ENCODE measurements at regions not wholly inside any gene's neighbourhood (a gene's known extent, or its start where the extent isn't known, plus 50 kb on each side); places are given as distances from the start of the nearest gene placed in this dataset.

DNA sequence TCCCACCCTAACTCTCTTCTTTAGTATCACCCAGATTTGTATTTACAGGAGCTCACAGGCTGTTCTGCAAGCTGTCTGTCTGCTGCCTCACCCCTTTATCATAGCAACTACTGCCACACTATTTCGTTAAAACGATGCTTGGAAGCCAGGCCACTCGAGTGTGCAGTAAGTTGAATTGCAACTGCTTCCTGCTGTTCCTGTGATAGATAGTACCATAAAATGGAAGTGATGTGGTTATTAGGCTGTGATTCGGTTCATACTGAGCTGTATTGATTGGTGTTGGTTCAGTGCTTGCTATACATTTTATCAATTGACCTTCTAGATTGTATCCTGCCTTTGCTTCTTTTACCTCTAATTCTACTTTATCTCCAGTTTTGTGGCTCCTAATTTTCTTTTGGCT is 325.4 kb downstream of the RNF144B start:
- H3K4me1 ChIP-seq (ENCODE audit: control insufficient read depth, low read length) = no peaks in the 10 kb centered on the region

DNA sequence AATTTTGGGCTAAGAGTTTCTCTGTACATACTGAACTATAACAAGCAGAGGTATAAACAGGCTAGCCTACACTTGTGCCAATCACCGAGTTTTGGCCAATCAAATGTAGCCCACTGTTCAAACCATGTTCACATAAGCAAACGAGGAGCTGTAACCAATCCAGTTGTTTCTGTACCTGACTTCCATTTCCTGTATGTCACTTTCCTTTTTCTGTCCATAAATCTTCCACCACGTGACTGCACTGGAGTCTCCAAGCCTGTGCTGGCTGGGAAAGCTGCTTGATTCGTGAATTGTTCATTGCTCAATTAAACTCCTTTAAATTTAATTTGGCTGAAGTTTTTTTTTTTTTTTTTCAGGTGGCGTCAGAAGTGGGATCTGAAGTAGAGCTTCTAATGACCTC is 332.9 kb downstream of the RNF144B start:
- no peaks in the 10 kb centered on the region for H3K79me2 ChIP-seq (ENCODE audit: control insufficient read depth, low read length)
- TF ChIP-seq, protein P1, sequence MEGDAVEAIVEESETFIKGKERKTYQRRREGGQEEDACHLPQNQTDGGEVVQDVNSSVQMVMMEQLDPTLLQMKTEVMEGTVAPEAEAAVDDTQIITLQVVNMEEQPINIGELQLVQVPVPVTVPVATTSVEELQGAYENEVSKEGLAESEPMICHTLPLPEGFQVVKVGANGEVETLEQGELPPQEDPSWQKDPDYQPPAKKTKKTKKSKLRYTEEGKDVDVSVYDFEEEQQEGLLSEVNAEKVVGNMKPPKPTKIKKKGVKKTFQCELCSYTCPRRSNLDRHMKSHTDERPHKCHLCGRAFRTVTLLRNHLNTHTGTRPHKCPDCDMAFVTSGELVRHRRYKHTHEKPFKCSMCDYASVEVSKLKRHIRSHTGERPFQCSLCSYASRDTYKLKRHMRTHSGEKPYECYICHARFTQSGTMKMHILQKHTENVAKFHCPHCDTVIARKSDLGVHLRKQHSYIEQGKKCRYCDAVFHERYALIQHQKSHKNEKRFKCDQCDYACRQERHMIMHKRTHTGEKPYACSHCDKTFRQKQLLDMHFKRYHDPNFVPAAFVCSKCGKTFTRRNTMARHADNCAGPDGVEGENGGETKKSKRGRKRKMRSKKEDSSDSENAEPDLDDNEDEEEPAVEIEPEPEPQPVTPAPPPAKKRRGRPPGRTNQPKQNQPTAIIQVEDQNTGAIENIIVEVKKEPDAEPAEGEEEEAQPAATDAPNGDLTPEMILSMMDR (IDR thresholded peaks at IDR 0.05; ENCODE audit: low read depth, low read length, poor library complexity, severe bottlenecking) = no peak
- TF ChIP-seq EZH2phosphoT487 (IDR thresholded peaks at IDR 0.05; ENCODE audit: borderline replicate concordance, low read length) = no peak
- no peaks in the 10 kb centered on the region for H3K9me2 ChIP-seq (replicated peaks; ENCODE audit: control insufficient read depth, low read length)
- no peak overlapping the region for H3K4me2 ChIP-seq (ENCODE audit: low read length)
- H3K4me1 ChIP-seq (ENCODE audit: control insufficient read depth, low read length) = no peaks in the 10 kb centered on the region
- no peaks in the 10 kb centered on the region for H3F3A ChIP-seq (ENCODE audit: control insufficient read depth, insufficient read depth)
- no peaks in the 10 kb centered on the region for H3K9me3 ChIP-seq (ENCODE audit: control insufficient read depth, insufficient read depth, low read length)
- H3K27me3 ChIP-seq (ENCODE audit: control insufficient read depth, low read length) = no peaks in the 10 kb centered on the region
- no peak overlapping the region for H3K27ac ChIP-seq (ENCODE audit: low read depth, low read length)
- H4K20me1 ChIP-seq (ENCODE audit: control insufficient read depth, insufficient read depth, low read depth, low read length) = no peaks in the 10 kb centered on the region
- H3K4me3 ChIP-seq (ENCODE audit: low read length) = no peak overlapping the region
- no peaks in the 10 kb centered on the region for H3K36me3 ChIP-seq (ENCODE audit: control insufficient read depth, low read length)

More for the DNA sequence above, 325.4 kb downstream of the RNF144B start:
- Histone ChIP-seq H3K4me2 (ENCODE audit: low read length) (no peak overlapping the region), H3K27me3 (ENCODE audit: control insufficient read depth, low read length) (no peaks in the 10 kb centered on the region), H3K27ac (ENCODE audit: low read depth, low read length) (no peak overlapping the region), H4K20me1 (ENCODE audit: control insufficient read depth, insufficient read depth, low read depth, low read length) (no peaks in the 10 kb centered on the region), H3K9me3 (ENCODE audit: control insufficient read depth, insufficient read depth, low read length) (no peaks in the 10 kb centered on the region), H3K9me2 (replicated peaks; ENCODE audit: control insufficient read depth, low read length) (no peaks in the 10 kb centered on the region), H3K79me2 (ENCODE audit: control insufficient read depth, low read length) (no peaks in the 10 kb centered on the region), H3K4me3 (ENCODE audit: low read length) (no peak overlapping the region), H3F3A (ENCODE audit: control insufficient read depth, insufficient read depth) (no peaks in the 10 kb centered on the region), H3K36me3 (ENCODE audit: control insufficient read depth, low read length) (no peaks in the 10 kb centered on the region)
- no peak for TF ChIP-seq EZH2phosphoT487 (IDR thresholded peaks at IDR 0.05; ENCODE audit: borderline replicate concordance, low read length)
- TF ChIP-seq, protein P1 (IDR thresholded peaks at IDR 0.05; ENCODE audit: low read depth, low read length, poor library complexity, severe bottlenecking) = no peak

DNA sequence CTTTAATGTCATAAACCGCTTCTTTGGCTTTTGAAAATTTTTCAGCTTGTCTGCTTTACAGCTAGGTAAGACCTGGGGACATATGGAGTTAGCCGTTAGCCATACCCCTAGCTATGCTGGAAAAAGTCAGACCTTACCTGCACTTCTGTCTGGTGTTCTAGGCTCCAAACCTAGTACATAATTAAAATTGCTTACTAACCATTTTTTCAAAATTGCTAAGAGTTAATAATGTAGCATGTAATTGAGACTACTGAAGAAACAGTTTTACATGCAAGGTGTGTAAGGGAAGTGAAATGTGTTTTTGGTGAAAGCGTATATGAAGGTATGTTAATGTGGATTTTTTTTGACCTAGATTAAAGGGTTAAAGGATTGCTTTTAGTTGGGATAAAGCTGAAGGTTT is 336.9 kb downstream of the RNF144B start:
- Histone ChIP-seq H3K4me2 (ENCODE audit: low read length) (no peak overlapping the region), H3F3A (ENCODE audit: control insufficient read depth, insufficient read depth) (no peaks in the 10 kb centered on the region), H3K4me1 (ENCODE audit: control insufficient read depth, low read length) (no peaks in the 10 kb centered on the region), H3K27me3 (ENCODE audit: control insufficient read depth, low read length) (no peaks in the 10 kb centered on the region), H3K9me3 (ENCODE audit: control insufficient read depth, insufficient read depth, low read length) (no peaks in the 10 kb centered on the region), H4K20me1 (ENCODE audit: control insufficient read depth, insufficient read depth, low read depth, low read length) (no peaks in the 10 kb centered on the region), H3K79me2 (ENCODE audit: control insufficient read depth, low read length) (no peaks in the 10 kb centered on the region), H3K36me3 (ENCODE audit: control insufficient read depth, low read length) (no peaks in the 10 kb centered on the region), H3K9me2 (replicated peaks; ENCODE audit: control insufficient read depth, low read length) (no peaks in the 10 kb centered on the region), H3K27ac (ENCODE audit: low read depth, low read length) (no peak overlapping the region), H3K4me3 (ENCODE audit: low read length) (no peak overlapping the region)
- TF ChIP-seq, protein P1 (IDR thresholded peaks at IDR 0.05; ENCODE audit: low read depth, low read length, poor library complexity, severe bottlenecking) = no peak
- TF ChIP-seq EZH2phosphoT487 (IDR thresholded peaks at IDR 0.05; ENCODE audit: borderline replicate concordance, low read length) = no peak

DNA sequence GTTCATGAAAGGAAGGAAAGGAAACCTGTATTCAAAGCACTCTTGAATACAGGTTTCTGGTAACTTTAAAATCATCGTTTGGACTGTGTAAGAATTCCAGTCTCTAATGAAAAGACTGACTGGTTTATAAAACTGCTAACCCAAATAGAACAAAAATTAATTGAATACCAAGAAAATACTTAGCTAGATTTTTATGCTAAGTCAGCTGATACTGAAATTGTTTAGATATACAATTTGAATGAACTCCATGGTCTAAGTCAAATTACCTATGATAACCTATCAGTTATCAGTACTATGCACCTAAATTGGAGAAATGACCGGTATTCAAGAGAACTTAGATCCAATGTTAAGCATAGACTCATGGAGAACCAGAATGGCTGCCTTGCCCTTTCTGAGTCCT is 338.3 kb downstream of the RNF144B start:
- no peaks in the 10 kb centered on the region for H3K79me2 ChIP-seq (ENCODE audit: control insufficient read depth, low read length)
- no peaks in the 10 kb centered on the region for H4K20me1 ChIP-seq (ENCODE audit: control insufficient read depth, insufficient read depth, low read depth, low read length)
- H3F3A ChIP-seq (ENCODE audit: control insufficient read depth, insufficient read depth) = no peaks in the 10 kb centered on the region
- H3K4me3 ChIP-seq (ENCODE audit: low read length) = no peak overlapping the region
- TF ChIP-seq, protein P1 (IDR thresholded peaks at IDR 0.05; ENCODE audit: low read depth, low read length, poor library complexity, severe bottlenecking) = no peak
- no peak for TF ChIP-seq EZH2phosphoT487 (IDR thresholded peaks at IDR 0.05; ENCODE audit: borderline replicate concordance, low read length)
- H3K4me2 ChIP-seq (ENCODE audit: low read length) = no peak overlapping the region
- H3K9me2 ChIP-seq (replicated peaks; ENCODE audit: control insufficient read depth, low read length) = no peaks in the 10 kb centered on the region
- no peaks in the 10 kb centered on the region for H3K36me3 ChIP-seq (ENCODE audit: control insufficient read depth, low read length)
- no peak overlapping the region for H3K27ac ChIP-seq (ENCODE audit: low read depth, low read length)
- no peaks in the 10 kb centered on the region for H3K4me1 ChIP-seq (ENCODE audit: control insufficient read depth, low read length)
- H3K27me3 ChIP-seq (ENCODE audit: control insufficient read depth, low read length) = no peaks in the 10 kb centered on the region
- H3K9me3 ChIP-seq (ENCODE audit: control insufficient read depth, insufficient read depth, low read length) = no peaks in the 10 kb centered on the region
